Left kidney (tissue), 1 donor: ENCODE measurements at regions not wholly inside any gene's neighbourhood (a gene's known extent, or its start where the extent isn't known, plus 50 kb on each side); places are given as distances from the start of the nearest gene placed in this dataset.
A peak's percentile ranks its signal among the peaks of the same experiment; 100 is the strongest.
"Not testable (repeated sequence)": the region's sequence is repeated elsewhere in the genome, so short reads cannot be mapped to it uniquely, and the experiment has no call there.

Experiments
- DNase-seq: peaks from one replicate; pipeline ENCODE4 v3.0.0-alpha.2; 2013

DNA sequence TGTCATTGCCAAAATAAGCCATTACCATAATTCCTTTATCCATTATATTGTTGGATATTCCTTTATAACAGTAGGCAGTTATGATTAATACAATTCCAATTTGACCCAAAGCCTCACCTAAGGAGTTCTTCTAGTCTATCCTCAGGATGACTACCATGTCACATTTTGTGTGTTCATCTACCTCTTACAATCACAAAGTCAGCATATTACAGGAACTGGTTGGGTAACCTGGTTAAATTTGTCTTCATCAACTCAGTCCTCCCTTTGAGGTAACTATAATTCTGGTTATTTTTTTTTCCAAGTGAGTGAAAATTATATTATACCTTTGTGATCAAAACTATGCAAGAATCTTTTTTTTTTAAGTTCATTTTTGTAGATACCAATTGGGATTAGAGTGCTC lies 540.5 kb downstream of the BTBD3 start:
- no peak for DNase-seq

GRCh38 chr20:12464036-12464435 lies 544.7 kb upstream of the SPTLC3 start:
- no peak for DNase-seq

GRCh38 chr20:12466915-12467314 lies 541.9 kb upstream of the SPTLC3 start:
- no peak for DNase-seq

DNA sequence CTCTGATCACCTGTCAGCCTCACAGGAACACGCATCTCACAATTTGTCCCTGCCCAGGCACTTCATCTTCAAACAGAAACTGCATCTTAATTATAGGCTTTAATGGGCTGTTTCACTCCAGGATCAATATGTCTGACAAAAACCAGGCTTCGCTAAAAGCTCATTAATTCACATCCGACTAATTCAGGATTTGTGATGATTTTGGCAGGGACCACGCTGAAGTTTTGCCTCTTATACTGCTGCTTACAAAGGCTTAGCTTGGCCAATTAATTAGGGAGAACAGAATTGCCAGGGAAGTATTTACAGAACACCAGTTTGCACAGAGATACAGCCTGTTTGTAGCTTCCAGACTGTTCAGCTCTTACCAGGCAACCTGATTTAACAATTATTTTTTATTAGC lies 541.0 kb upstream of the SPTLC3 start:
- no peak for DNase-seq

- no peak for DNase-seq
Measured at GRCh38 chr20:12482661-12483060, 526.1 kb upstream of the SPTLC3 start.

GRCh38 chr20:12502443-12502842 lies 506.3 kb upstream of the SPTLC3 start:
- DNase-seq = no peak

GRCh38 chr20:12504779-12505178 lies 504.0 kb upstream of the SPTLC3 start:
- no peak for DNase-seq

GRCh38 chr20:12511499-12511898 lies 497.3 kb upstream of the SPTLC3 start:
- DNase-seq = no peak

- DNase-seq = no peak
Measured at GRCh38 chr20:12512755-12513154, 496.0 kb upstream of the SPTLC3 start.

- DNase-seq = no peak
Measured at GRCh38 chr20:12528104-12528503, 480.7 kb upstream of the SPTLC3 start.

DNA sequence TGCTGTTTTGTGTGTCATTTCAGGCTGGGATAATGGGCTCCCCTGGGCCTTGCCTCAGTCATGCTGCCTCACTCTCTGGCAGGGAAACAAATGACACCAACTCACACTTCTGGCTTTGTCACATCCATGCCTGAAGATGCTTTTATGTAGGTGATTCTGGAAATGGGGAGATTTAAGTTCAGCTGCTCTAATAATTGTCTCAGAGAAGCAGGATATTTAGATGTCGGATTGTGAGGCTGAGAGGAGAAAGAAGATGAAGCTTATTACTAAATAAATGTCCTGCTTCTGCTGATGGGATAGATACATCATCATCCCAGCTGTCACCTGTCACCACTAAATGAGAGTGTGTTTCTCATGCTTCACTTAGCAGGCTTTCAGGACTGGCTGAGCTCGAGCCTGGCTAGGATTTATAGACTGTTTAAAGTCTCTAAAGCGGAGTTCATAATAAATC lies 480.2 kb upstream of the SPTLC3 start:
- no peak for DNase-seq

GRCh38 chr20:12531626-12532025 lies 477.1 kb upstream of the SPTLC3 start:
- no peak for DNase-seq

GRCh38 chr20:12535316-12535715 lies 473.5 kb upstream of the SPTLC3 start:
- DNase-seq = no peak

- DNase-seq = no peak
Measured at GRCh38 chr20:12535770-12536169, 473.0 kb upstream of the SPTLC3 start.

- DNase-seq = no peak
Measured at GRCh38 chr20:12554426-12554825, 454.3 kb upstream of the SPTLC3 start.

DNA sequence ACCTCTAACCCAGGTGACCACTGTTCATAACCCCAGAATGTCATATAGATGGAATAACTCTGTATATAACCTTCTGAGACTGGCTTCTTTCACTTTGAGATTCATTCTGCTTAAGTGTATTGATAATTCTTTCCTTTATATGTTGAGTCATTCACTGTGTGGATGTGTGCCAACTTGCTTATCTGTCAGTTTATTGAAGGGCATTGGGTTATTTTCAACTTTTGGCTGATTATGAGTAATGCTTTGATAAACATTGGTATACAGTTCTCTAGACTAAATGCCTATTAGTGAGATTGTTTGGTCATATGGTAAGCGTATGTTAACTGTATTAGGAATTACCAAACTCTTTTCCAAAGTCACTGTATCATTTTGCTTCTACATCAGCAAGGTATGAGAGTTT lies 453.4 kb upstream of the SPTLC3 start:
- no peak for DNase-seq

DNA sequence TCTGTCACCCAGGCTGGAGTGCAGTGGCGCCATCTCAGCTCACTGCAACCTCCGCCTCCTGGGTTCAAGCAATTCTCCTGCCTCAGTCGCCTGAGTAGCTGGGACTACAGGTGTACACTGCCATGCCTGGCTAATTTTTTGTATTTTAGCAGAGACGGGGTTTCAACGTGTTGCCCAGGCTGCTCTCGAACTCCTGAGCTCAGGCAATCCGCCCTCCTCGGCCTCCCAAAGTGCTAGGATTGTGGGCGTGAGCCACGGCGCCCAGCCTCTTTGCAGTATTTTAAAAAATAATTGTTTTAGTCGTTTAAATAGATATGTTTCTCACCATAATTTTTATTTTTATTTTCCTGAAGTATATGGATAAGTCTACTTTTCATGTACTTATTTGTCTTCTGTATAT lies 452.9 kb upstream of the SPTLC3 start:
- not testable (repeated sequence) for DNase-seq

- no peak for DNase-seq
Measured at GRCh38 chr20:12557224-12557623, 451.5 kb upstream of the SPTLC3 start.

DNA sequence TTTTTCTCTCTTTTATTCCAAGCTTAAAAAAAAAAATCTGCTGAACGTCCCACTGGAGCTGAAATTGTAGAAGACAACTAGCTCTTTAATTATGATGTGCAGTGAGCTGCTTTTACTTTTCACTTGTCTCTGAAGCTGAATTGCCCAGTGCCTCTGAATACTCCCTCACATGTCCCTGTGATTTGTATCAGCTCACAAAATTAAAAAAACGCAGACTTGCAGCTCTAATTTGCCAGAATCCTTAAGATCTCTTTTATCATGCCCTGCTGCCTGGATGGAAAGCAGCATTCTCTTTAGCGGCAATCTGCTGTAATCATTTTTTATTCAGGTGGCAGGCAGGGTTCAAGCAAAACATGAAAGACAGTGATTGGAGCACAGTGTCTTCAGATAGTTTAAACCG lies 443.8 kb upstream of the SPTLC3 start:
- no peak for DNase-seq

GRCh38 chr20:12566596-12566995 lies 442.2 kb upstream of the SPTLC3 start:
- no peak for DNase-seq

- no peak for DNase-seq
Measured at GRCh38 chr20:12570371-12570770, 438.4 kb upstream of the SPTLC3 start.

DNA sequence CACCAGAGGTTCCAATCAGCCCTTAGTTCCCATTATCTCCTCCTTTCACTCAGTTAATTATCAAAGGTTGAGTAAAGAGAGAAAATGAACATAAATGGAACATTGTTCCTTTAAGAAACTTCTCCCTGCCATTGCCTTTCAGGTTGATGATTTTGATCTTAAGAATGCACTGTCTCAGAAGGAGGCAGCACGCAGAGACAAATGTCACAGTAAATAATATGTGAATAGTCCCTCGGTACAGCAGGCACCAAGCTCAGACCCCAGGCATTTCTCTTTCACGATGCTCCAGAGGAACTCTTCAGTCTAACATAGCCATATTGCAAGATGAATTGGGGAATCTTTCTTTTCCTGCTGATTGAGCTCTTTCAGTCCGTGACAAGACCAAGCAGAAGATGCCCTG lies 435.3 kb upstream of the SPTLC3 start:
- no peak for DNase-seq

DNA sequence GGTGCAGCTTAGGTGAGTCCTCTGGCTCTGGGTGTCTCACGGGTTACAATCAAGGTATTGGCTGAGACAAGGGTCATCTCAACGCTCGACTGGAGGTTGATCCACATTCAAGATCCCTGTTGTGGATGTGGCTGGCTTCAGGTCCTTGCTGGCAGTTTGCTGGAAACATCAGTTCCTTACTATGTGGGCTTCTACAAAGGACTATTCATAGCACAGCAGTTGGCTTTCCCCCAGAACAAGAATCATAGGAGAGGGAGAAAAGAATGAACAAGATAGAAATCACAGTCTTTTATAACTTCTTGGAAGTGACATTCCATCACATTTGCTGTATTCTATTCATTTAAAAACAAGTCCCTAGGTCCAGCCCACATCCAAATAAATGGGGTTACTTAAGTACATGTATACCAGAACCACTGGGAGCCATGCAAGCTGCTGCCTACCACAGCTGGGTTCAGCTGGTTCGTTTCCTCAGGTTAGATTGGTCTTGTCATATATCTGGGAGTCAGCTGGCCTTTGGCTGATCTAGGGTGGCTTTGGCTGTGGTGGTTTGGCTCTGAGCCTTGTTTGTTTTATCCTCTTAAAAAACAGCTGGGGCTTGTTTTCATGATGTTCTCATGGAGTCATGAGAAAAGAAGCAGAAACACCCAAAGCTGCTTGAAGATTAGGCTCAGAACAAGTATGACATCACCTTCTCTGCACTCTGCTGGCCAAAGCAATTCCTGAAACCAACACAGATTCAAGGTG lies 433.2 kb upstream of the SPTLC3 start:
- DNase-seq = peak; percentile 75

GRCh38 chr20:12577213-12577612 lies 431.6 kb upstream of the SPTLC3 start:
- DNase-seq = no peak
